ENCODE measurements at regions not wholly inside any gene's neighbourhood (a gene's known extent, or its start where the extent isn't known, plus 50 kb on each side); places are given as distances from the start of the nearest gene placed in this dataset.

DNA sequence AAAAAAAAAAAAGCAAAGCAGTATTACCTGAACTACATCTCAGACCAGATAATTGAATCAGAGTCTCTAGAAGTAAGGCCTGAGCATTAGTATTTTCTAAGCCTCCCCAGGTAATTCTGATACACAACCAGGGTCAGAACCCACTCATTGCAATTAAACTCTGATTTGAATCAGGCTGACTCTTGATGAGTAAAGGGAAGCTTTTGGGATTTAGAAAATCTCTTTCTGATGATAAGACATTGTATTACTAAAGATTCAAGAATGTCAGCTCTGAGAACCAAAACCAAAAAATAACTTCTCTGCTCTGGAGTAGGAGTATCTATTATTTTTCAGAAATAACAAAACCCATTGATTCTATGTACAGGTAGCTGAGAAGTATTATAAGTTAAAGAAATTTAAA, 100.1 kb upstream of the COL21A1 start:
- no peak for DNase-seq

DNA sequence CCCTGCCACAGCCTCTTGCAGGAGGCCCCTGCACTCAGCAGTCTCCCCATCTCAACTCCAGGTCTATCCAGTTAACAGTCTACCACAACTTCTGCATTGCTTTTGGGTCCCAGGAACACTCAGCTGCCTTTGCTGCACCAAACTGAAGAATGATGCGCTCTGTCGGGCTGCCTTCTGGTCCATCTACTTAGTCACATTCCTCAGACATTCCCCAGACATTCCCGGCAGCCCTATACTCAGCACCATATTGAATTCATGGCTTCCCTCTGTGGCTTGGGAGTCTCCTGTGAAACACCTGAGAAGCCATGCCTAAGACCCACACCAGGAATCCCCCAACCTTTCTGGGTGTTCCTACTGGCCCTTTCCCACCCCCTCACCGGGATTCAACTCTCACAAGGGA, 99.6 kb upstream of the COL21A1 start:
- DNase-seq: no peak

DNA sequence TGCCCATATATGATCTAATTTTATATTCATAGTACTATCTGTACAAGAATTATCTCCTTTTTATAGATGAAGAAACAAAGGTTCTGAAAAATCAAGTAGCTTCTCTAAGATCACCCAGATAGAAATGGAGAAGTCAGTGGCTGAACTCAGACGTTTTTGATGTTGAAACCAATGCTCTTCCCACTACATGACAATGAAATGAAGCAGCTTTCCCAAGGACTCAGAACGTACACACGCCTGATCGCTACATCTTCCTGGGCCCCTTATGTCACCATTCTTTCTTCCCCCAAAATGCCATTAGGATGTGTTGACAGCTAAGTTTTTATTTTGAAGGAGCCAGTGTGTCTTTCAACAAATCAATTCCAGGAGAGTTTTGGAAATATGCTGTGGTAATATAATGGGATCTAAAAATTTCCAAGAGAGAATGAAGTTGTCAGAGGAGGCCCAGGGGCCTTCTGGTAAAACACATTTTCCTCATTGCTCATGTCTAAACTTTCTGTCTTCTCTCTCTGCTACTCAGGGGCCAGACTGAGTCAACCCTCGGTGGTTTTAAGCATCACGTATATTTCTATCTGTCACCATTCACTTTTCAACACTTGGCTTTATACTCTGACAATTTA, 98.1 kb upstream of the COL21A1 start:
- DNase-seq: peak in 1 of 3 donors; percentile 88

DNA sequence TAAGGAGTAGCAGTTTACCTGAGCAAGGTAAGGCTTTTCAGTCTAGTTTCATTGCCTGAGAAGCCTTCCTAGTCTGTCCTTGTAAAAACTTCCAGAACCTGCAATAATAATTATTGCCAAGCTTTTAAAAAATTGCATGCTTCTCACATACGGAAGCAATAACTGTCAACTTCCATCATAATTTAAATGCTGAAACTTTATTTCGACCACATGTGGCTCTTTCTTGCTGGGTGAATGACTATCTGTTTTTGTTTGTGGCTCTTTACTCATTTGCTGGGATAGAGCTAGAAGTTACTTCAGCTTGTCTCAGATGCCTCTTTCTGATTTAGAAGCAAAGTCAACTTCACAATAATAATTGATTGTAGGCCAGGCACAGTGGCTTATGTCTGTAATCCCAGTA, 95.9 kb upstream of the COL21A1 start:
- no peak for DNase-seq

- DNase-seq: no peak
These were observed 92.1 kb upstream of the COL21A1 start for GRCh38 chr6:56339524-56339923.

DNA sequence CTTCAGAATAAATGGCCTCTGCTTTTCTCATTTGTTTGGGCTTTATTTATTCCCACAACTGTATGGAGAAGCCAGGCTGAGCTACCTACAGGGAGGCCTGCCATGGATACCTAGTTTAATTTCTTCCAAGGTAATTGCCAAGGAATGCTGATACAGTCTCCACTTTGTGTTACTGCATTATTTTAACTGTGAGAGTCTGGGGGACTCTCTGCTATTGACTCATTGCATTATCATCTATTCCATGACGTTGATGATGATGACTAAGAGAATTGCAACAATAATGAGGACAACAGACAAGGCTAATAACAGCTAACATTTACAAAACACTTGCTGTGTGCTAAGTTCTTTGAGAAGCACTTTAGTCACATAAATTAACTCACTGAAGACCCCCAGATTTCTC, 88.3 kb upstream of the COL21A1 start:
- peak in 1 of 3 donors; percentile 74 for DNase-seq

DNA sequence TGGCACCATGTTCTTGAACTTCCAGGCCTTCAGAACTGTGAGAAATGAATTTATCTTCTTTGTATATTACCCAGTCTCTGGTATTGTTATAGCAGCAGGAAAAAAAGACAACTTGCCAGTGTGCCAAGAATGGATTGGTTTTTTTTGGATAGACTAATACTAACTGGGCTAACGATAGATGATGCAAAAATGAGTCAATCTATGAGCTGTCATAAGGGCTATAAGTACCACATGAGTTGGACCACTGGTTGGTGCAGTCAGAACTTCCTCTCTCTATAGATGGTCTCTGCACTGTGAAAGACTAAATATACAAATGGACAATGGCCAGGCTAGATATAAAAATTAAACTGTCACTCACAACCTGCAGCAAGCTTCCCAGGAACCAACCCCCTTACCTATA, 87.6 kb upstream of the COL21A1 start:
- peak in 1 of 3 donors; percentile 40 for DNase-seq

- DNase-seq: no peak
These were observed 82.1 kb upstream of the COL21A1 start for GRCh38 chr6:56329271-56330050.

- DNase-seq: no peak
These were observed 81.3 kb upstream of the COL21A1 start for GRCh38 chr6:56328728-56329090.

GRCh38 chr6:56327946-56328727, 80.8 kb upstream of the COL21A1 start:
- no peak for DNase-seq

- DNase-seq: no peak
These were observed 77.0 kb upstream of the COL21A1 start for GRCh38 chr6:56324396-56324795.

GRCh38 chr6:56318851-56319250, 71.5 kb upstream of the COL21A1 start:
- no peak for DNase-seq

- peak in 2 of 3 donors; percentile 27 to 49 for DNase-seq
These were observed 67.5 kb upstream of the COL21A1 start for GRCh38 chr6:56314683-56315523.

DNA sequence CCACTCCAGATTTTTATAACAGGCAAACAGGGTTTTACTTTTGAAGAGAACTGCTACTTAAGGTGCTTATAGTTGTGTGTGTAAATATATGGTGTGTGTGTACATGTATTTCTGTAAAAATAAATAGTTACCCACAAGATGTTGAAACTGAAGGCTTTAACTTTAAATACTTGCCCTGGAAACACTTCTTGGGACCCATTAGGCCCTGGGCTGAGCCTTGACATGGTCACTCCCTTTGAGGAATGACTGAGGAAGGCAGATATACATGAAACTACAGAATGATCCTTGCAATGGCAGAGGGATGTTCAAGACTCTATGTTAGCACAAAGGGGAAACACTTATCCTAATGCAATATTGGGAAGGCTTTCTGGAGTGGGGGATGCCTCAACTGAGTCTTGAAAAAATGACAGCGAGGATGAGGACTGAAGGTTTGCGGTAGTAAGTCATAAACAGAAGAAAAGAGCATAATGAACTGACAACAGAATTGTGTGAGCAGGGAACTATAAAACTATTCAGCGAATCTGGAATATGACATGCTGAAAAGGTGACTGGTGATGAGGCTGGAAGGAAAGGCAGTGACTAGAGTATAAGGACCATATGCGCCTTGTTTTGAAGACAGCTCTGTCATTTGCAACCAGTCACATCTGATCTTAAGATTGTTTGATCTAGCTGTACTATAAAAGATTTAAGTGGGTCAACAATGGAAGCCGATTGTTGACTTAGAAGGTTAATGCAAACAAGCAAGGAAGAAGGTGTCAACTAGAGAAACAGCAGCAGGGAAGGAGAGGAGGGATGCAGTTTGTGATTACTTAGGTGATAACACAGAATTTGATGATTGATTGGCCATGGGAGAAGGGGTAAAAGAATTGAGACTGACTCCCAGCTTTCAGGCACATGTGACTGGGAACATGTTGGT, 64.4 kb upstream of the COL21A1 start:
- DNase-seq: no peak

GRCh38 chr6:56311061-56311460, 63.7 kb upstream of the COL21A1 start:
- peak in 2 of 3 donors; percentile 16 to 44 for DNase-seq

DNA sequence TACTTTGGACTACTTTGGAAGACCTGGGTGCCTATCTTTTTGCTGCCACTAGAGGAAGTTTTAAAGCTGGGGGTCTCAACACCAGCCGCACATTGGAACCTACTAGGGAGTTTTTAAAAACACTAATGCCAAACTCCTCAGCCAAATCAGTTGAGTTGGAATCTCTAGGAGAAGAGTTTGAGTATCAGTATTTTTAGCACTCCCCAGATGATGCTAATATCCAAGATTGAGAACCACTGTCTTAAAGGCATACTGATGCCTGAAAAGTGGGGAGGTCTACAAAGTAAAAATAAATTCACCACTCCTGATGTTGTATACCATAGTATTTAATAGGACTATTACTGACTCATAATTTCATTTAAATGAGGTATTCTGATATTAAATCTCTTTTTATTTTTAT, 62.9 kb upstream of the COL21A1 start:
- no peak for DNase-seq

DNA sequence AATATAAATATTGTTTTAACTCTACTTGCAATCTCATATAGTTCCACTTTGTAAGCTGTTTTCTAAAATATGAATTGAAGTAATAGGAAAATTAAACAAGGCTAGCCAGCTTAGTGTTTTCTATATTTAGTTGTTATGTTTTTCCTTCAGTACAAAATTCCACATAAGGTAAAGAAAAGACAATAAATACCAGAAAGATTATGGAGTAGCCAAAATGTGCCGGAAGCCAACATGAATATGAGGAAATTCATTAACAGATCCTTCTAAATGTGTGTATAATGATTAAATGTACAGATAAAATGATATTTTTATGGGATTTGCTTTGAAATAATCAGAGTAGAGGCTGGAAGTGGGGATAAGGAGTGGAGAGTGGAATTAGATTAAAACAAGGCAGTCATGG, 52.5 kb upstream of the COL21A1 start:
- no peak for DNase-seq

DNA sequence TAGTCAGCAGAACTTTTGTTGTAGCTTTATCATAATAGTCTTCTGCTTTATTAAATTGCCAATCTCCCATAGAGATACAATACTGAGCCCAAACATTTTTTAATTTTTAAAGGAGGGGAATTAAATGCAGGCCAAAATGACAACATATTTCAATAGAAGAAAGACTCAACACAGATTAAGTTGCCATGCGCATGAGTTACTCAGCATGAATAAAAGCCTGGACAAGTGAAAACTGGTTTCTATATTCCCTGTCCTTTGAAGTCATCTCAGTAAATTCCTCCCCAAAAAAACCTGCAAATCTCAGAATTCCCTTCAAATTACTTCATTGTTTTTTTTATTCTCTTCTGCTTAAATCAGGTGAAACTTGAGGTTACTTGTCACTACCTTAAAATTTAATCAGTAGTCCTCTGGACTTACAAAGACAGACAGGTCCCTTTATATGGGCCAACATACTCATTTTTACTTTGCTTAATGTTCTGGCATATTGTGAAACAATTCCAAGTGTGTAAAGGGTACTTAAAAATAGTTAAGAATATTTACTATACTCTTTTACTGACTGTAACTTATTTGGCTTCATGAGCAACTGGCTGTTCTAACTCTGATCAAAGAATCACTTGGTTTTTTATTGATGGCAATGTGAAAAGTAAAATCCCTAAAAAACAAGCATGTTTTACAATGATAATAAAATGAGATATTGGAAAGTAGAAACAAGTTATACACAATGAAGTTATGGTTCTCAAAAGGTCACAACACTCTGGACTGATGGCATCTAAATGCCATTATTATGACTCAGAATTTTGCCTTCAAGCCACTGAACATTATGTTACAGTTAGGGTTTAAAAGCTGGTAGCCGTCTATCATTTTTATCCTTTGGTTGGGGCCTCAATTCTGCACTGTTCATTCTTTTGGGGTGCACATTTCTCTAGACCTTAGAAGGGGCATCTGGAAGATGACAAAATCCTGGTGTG, 49.9 kb upstream of the COL21A1 start:
- no peak for DNase-seq
